Retina (tissue), 1 donor: ENCODE measurements at regions not wholly inside any gene's neighbourhood (a gene's known extent, or its start where the extent isn't known, plus 50 kb on each side); places are given as distances from the start of the nearest gene placed in this dataset.
"Not testable (repeated sequence)": the region's sequence is repeated elsewhere in the genome, so short reads cannot be mapped to it uniquely, and the experiment has no call there.

Experiments used
- DNase-seq: peaks from one replicate; pipeline ENCODE4 v3.0.0-alpha.2; 2016

GRCh38 chr7:9557853-9558252 lies 1124.4 kb downstream of the NXPH1 start:
- DNase-seq = no peak

GRCh38 chr7:9575716-9576115 lies 1142.3 kb downstream of the NXPH1 start:
- no peak for DNase-seq

DNA sequence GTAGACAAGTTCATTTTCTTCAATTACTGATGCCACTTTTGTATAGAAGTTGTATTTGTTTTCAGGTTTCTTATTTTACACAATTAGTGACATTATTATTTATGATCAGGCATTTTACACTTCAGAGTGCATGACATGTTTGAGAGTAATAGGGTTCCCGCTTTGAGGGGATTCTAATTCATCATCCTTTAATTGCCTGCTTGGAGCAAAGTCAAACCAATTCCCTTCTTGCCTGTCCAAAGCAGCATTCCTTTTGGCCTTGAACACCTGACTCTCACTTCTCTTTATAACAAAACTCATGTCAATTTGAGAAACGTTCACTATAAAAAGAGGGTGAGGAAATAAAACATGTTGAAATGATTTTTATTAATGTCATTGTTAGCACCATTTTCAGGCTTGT lies 1149.4 kb downstream of the NXPH1 start:
- DNase-seq = no peak

DNA sequence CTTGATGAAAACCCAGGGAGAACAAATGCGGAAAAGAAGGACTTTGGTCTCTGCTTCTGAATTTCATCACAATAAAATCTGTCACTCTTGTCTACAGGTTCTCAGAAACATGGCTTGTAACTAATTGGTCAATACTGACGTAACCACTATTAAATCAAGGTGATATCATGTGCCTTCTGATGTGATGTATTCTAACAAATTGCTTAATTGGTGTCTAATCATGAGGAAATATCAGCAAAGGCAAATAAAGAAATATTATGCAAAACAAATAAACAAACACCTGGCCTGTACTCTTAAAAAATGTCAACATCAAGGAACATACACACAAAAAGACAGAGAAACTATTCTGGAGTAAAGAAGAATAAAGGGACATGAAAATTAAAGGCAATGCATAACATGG lies 1165.0 kb downstream of the NXPH1 start:
- no peak for DNase-seq

DNA sequence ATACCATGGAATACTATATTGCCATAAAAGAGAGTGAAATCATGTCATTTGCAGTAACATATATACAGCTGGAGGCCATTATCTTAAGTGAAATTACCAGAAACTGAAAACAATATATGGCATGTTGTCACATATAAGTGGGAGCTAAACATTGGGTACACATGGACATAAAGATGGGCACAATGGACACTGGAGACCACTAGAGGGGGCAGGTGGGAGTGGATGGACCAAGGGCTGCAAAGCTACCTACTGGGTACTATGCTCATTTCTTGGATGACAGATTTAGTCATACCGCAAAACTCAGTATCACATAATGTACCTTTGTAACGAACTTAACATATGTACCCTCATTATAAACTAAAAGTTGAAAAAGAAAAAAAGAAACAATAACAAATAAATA lies 1167.6 kb downstream of the NXPH1 start:
- DNase-seq = no peak

- DNase-seq = no peak
Measured at GRCh38 chr7:9603291-9603690, 1169.9 kb downstream of the NXPH1 start.

DNA sequence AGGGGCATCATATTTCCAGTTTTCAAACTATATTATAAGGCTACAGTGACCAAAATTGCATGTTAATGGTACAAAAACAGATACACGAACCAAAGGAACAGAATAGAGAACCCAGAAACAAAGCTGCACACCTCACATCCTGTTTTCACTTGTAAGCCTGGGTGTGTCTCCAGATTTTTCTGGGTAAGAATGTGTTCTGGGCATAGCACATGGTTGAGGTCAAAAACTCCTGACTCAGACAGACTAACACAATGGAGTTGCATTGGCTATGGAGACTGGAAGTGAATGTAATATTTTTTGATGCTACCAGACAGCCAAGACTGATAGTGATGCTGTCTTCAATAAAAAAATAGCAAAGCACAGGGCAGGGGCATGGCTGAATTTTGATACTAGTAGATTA lies 1175.2 kb downstream of the NXPH1 start:
- DNase-seq = no peak

DNA sequence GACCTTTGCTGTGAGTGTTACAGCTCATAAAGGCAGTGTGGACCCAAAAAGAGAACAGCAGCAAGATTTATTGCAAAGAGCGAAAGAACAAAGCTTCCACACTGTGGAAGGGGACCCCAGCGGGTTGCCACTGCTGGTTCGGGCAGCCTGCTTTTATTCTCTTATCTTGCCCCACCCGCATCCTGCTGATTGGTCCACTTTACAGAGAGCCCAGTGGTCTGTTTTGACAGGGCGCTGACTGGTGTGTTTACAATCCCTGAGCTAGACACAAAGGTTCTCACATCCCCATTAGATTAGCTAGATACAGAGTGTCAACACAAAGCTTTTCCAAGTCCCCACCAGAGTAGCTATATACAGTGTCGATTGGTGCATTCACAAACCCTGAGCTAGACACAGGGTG lies 1187.5 kb downstream of the NXPH1 start:
- not testable (repeated sequence) for DNase-seq

- not testable (repeated sequence) for DNase-seq
Measured at GRCh38 chr7:9621306-9621902, 1188.0 kb downstream of the NXPH1 start.

GRCh38 chr7:9621927-9622326 lies 1188.5 kb downstream of the NXPH1 start:
- no peak for DNase-seq

DNA sequence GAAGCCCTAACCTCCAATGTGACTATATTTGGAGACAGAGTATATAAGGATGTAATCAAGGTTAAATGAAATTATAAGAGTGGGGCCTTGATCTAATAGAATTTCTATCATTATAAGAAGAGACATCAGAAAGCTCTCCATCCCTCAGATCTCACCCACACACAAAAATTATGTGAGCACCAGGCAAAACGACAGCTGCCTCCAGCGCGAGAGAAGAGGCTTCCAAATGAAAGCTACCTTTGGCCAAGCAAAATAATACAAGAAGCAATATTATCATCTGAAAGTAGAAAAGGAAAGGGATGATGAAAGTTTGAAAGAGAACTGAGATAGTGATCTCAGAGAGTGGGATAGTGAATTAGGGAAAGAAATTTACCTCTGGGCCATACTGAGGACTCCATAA lies 1192.5 kb downstream of the NXPH1 start:
- no peak for DNase-seq

- DNase-seq = no peak
Measured at GRCh38 chr7:9645756-9646155, 1212.3 kb downstream of the NXPH1 start.

DNA sequence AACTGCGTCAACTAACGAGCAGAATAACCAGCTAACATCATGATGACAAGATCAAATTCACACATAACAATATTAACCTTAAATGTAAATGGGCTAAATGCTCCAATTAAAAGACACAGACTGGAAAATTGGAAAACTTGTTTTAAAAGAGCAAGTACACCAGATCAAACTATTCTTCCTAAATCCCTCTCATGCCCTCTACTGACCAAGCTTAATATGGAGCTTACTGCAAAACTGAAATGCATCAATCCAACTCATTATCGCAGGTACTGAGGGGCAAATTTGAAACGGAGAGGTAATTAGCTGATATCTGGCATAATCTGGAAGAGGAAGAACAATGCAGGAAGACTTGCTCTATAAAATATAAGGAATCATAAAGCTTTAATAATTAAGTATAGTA lies 1223.8 kb downstream of the NXPH1 start:
- no peak for DNase-seq

DNA sequence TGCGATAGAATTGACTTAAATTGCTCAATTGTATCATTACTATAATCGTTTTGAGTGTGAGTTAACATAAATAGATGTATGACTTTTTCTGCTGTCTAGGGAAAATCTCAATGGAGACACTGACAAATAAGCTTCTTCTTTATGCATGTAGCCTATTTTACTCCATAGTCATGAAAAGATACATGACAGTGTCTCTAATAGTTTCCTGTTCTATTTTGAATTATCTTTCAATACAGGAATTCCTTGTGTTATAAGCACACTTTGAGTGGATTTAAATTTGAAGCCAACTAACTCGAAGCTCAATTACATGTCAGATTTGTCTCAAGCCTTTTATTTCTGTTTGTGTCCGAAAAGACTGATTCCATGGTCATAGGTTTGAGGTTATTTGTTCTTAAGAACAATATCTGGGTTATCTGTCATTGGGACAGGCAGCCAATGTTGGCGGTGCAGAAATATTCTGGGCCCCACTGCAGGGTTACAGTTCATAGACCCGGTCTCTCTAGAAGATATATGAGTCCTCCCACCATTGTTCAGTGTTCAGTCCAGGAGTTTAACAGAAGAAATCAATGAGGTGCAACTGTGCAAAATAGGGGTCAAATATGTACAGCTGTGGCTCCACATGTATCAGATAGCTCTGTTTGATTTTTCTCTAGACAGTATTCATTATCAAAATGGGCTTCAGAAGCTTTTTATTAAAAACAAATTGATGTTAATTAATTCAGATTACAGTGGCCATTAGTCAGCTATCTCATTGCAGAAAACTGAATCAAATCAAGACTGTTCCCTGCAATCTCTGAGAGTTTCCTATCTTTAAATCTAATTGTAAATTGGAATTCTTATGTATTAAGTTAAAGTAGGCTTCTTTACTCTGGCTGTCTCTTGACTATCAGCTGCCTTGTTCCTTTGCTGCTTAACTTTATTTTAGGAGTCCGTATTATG lies 1238.8 kb downstream of the NXPH1 start:
- no peak for DNase-seq

DNA sequence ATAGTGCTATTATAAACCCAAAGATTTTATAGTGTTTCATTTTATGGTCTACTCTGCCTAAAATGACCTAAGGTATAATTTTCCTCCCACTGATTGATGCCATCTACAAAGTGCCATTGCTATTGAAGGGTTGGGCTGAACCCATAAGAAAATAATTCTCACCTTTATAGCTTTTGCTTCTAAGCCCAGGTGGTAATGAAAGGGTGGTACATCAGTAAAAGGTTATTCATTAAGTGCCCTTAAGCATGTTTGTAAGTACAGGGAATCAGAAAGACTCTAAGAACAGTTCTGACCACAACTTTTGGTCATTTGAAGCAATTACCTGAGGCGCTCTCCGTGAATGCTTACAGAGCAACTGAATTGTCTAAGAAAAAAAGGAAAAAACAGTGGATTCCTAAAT lies 1247.3 kb downstream of the NXPH1 start:
- no peak for DNase-seq

DNA sequence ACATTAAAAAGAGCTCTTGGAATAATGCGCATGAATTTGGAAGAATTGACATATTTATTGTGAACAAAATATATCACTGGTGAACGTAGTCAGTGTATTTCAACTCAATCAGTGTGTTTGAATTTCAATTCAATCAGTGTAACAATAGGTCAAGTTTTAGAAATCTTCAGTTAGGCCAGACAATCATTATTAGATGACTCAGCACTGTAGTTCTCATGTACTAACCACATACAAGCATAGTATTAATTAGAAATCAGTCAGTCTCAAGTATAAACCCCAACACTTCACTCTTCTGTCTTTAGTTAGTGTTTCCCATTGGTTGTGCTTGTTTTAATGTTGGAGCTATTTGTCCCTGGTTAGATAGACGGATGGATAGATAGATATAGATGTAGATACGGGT lies 1247.9 kb downstream of the NXPH1 start:
- no peak for DNase-seq

DNA sequence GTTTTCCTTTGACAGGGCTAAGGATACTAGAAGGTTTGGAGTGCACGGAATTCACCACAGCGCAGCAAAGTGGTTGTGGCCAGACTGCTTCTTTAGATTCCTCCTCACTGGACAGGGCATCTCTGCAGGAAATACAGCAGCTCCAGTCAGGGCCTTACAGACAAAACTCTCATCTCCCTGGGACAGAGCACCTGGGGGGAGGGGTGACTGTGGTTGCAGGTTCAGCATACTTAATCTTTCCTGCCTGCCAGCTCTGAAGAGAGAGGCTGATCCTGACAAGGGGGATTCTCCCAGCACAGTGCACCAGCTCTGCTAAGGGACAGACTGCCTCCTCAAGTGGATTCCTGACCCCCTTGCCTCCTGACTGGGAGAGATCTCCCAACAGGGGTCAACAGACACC lies 1257.9 kb downstream of the NXPH1 start:
- no peak for DNase-seq

DNA sequence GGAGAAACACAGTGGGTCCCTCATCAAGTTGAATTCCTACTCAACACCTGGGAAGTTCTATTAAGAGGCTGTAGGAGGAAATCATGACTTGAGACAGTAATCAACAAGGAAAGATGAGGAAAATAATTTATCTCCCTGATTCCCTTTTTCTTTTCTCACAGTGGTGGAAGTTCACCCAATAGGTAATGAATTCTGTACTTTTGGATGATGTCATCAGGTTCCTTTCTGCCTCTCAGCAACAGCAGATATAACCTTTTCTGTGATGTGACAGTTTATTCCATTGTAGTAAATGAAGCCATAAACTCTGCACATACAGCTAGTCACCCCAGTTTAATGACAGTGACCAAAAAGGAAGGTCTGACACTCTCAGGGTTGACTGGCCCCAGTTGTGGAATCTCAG lies 1265.0 kb downstream of the NXPH1 start:
- no peak for DNase-seq

DNA sequence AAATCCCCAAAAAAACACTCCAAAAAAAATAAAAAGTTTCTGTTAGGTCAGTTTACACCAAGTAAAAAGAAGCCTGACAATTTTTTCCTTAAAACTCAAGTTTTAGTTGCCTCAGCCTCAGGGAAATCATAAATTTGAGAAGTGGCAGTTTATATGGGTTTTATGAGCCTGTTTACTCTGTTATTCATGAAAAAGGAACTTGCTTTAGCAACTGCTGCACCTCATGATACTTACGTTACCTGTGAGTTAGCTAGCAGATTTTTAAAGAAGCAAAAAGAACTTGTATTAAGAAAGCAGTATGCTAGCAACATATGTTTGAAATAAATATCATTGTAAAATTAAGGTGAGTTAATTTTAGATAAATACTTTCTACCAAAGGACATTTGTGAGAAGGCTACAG lies 1264.5 kb upstream of the PHF14 start:
- DNase-seq = no peak

DNA sequence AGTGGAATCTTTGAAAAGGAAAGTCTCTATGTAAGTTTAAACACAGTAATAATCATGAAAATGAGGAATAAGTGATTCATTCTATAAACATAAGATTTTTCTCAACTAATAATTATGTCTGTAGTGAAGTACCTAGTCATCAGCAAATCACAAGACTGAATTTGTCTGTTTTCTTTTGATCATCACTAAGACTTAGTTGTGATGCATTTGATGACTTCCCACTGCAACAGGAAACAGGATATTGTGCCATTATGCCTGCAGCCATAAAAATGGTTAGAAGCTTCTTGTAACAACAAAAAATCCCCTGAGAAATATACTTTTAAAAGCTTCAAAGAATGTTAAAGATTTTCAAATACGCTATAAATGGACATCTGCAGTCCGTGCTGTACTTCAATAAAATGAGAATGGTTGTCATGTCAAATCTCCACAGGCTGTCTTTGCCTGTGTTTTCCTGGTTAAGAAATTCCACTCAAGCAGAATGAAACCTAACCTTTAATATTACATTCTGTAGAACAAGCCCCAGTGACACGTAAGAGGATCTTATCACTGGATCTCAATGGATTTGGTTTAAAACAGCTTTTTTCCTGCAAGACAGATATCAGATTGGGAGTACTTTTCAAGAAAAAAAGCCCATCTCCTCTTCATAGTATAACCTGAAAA lies 1262.3 kb upstream of the PHF14 start:
- peak; percentile 12 for DNase-seq

DNA sequence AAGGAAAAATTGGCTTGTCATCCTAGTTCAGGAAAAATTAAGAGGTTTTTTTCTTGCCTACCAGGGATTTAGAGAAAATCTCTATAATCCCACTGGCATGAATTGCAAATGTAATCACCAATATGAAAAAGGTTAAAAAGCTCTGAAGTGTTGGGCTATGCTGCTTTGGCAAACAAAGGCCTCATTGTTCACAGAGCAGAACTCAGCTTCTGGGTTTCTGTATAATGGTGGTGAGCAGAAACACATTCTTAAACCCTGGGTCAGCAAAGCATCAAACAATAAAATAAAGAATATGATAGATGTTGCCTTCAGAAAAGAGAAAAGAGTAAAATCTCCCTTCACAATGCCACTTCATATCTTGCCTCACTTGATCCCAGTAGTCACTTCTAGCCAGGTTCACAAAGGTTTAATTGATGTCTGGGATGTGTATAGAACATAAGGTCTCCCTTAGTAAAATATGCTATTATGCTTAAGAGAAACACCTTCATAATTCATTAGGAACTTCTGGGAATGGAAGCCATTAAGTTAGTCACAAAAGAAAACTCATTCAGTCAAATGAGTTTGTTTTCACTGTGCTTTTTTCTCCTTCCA lies 1255.5 kb upstream of the PHF14 start:
- peak; percentile 21 for DNase-seq

GRCh38 chr7:9719303-9719702 lies 1254.4 kb upstream of the PHF14 start:
- DNase-seq = no peak

GRCh38 chr7:9719721-9720120 lies 1254.0 kb upstream of the PHF14 start:
- no peak for DNase-seq
